ENCODE measurements at regions not wholly inside any gene's neighbourhood (a gene's known extent, or its start where the extent isn't known, plus 50 kb on each side); places are given as distances from the start of the nearest gene placed in this dataset.

DNA sequence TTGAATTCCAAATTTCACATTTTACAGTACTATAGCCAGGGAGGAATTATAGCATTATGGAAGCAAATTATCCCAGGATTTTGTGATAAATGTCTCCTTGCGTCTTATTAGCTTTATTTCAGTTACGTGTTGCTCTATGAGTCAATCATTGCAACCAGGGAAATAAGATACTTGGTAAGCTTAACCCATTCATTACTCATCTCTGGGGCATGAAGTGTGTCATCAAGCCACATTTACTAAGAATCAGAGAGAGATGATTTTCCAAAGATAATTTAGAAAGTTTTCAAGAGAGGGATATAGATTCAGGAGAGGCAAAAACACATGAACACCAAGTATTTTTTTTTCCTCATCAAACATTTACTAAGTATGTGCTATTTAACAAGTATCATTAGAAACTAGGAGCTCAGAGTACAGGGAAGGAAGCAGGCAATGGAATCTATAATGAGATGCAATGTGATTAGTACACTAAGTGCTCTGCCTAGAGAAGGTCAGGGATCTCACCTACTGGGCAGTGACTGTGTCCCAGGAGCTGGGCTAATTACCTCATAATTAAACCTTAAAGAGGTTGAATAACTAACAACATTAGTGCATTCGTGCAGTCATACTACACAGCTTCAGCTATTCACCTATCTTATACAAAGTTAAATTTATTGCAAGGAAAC, 217.8 kb upstream of the NXPH2 start:
- TF ChIP-seq, protein P1, sequence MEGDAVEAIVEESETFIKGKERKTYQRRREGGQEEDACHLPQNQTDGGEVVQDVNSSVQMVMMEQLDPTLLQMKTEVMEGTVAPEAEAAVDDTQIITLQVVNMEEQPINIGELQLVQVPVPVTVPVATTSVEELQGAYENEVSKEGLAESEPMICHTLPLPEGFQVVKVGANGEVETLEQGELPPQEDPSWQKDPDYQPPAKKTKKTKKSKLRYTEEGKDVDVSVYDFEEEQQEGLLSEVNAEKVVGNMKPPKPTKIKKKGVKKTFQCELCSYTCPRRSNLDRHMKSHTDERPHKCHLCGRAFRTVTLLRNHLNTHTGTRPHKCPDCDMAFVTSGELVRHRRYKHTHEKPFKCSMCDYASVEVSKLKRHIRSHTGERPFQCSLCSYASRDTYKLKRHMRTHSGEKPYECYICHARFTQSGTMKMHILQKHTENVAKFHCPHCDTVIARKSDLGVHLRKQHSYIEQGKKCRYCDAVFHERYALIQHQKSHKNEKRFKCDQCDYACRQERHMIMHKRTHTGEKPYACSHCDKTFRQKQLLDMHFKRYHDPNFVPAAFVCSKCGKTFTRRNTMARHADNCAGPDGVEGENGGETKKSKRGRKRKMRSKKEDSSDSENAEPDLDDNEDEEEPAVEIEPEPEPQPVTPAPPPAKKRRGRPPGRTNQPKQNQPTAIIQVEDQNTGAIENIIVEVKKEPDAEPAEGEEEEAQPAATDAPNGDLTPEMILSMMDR (conservative IDR thresholded peaks at IDR 0.05): no peak
- no peak for TF ChIP-seq ZFX (IDR thresholded peaks at IDR 0.05)
